Thoracic aorta (tissue), 2 donors: ENCODE measurements at regions not wholly inside any gene's neighbourhood (a gene's known extent, or its start where the extent isn't known, plus 50 kb on each side); places are given as distances from the start of the nearest gene placed in this dataset.

Experiments used
- ATAC-seq: fragments of 150-250 bp; one replicate; pipeline ENCODE4 v1.8.0; 2017; ENCODE audit warnings: low read depth; ENCODE audit not compliant: insufficient number of reproducible peaks, low FRiP score
- DNase-seq: peaks from one replicate; pipeline ENCODE4 v3.0.0-alpha.2; 2020; ENCODE audit warnings: low spot score
- H3K27ac ChIP-seq, 2 donors: fragments of 200-600 bp; sonication (generic); 1 replicate in 1 of 2; 2 replicates in 1 of 2; pipeline ENCODE4 v1.5.1; 2016; ENCODE audit warnings: mild to moderate bottlenecking in 2 of 2, moderate library complexity in 2 of 2
- H3K27me3 ChIP-seq: fragments of 200-600 bp; sonication (generic); replicated peaks from 2 replicates; pipeline ENCODE4 v1.6.0; 2016; ENCODE audit warnings: mild to moderate bottlenecking; ENCODE audit not compliant: insufficient read depth
- H3K36me3 ChIP-seq: fragments of 200-600 bp; sonication (generic); one replicate; pipeline ENCODE4 v1.5.1; 2016
- H3K4me1 ChIP-seq, 2 donors: fragments of 200-600 bp; sonication (generic); 1 replicate in 1 of 2; 2 replicates in 1 of 2; pipeline versions ENCODE4 v1.5.1 to v1.6.0; 2016; ENCODE audit warnings: low read depth in 2 of 2, mild to moderate bottlenecking in 1 of 2; ENCODE audit not compliant: control insufficient read depth in 1 of 2
- H3K4me3 ChIP-seq: fragments of 200-600 bp; sonication (generic); 2 replicates; pipeline ENCODE4 v1.5.1; 2016; ENCODE audit warnings: mild to moderate bottlenecking
- H3K9me3 ChIP-seq: fragments of 200-600 bp; sonication (generic); 2 replicates; pipeline ENCODE4 v1.5.1; 2016
- CTCF ChIP-seq: fragments of 200-600 bp; sonication (generic); IDR thresholded peaks from one replicate; pipeline ENCODE4 v1.5.1; 2019; ENCODE audit warnings: antibody characterized with exemption

GRCh38 chr18:34094148-34094547, 130.6 kb downstream of the NOL4 start:
- no peak for DNase-seq
- H3K9me3 ChIP-seq: no peaks in the 10 kb centered on the region
- H3K4me3 ChIP-seq: no peak overlapping the region
- H3K4me1 ChIP-seq: no peaks in the 10 kb centered on the region
- no peaks in the 10 kb centered on the region for H3K36me3 ChIP-seq
- no peak overlapping the region for H3K27ac ChIP-seq
- no peak for ATAC-seq
- H3K27me3 ChIP-seq: no peaks in the 10 kb centered on the region
- TF ChIP-seq CTCF: no peak

- no peak for TF ChIP-seq CTCF
These were observed 131.9 kb downstream of the NOL4 start for GRCh38 chr18:34092796-34093195.

GRCh38 chr18:34086370-34086769, 138.3 kb downstream of the NOL4 start:
- H3K36me3 ChIP-seq: no peaks in the 10 kb centered on the region
- H3K4me1 ChIP-seq: no peaks in the 10 kb centered on the region
- H3K9me3 ChIP-seq: no peaks in the 10 kb centered on the region
- DNase-seq: no peak
- TF ChIP-seq CTCF: no peak
- no peak overlapping the region for H3K27ac ChIP-seq
- no peak for ATAC-seq
- no peak overlapping the region for H3K4me3 ChIP-seq
- no peaks in the 10 kb centered on the region for H3K27me3 ChIP-seq

More at GRCh38 chr18:34092796-34093195, 131.9 kb downstream of the NOL4 start:
- Histone ChIP-seq H3K27ac (no peak overlapping the region), H3K27me3 (no peaks in the 10 kb centered on the region), H3K9me3 (no peaks in the 10 kb centered on the region), H3K4me3 (no peak overlapping the region), H3K36me3 (no peaks in the 10 kb centered on the region), H3K4me1 (no peaks in the 10 kb centered on the region)
- no peak for ATAC-seq
- no peak for DNase-seq

GRCh38 chr18:34085140-34085739, 139.5 kb downstream of the NOL4 start:
- Histone ChIP-seq H3K27ac (no peak overlapping the region), H3K27me3 (no peaks in the 10 kb centered on the region)
- no peak for TF ChIP-seq CTCF

GRCh38 chr18:34084635-34085034, 140.1 kb downstream of the NOL4 start:
- H3K4me1 ChIP-seq: no peaks in the 10 kb centered on the region
- DNase-seq (no peak), ATAC-seq (no peak)
- TF ChIP-seq CTCF: no peak
- H3K9me3 ChIP-seq: no peaks in the 10 kb centered on the region
- H3K36me3 ChIP-seq: no peaks in the 10 kb centered on the region
- no peaks in the 10 kb centered on the region for H3K27me3 ChIP-seq
- no peak overlapping the region for H3K27ac ChIP-seq
- H3K4me3 ChIP-seq: no peak overlapping the region

More at GRCh38 chr18:34085140-34085739, 139.5 kb downstream of the NOL4 start:
- DNase-seq: no peak
- no peak for ATAC-seq
- Histone ChIP-seq H3K4me3 (no peak overlapping the region), H3K36me3 (no peaks in the 10 kb centered on the region), H3K4me1 (no peaks in the 10 kb centered on the region), H3K9me3 (no peaks in the 10 kb centered on the region)
